ENCODE measurements at regions not wholly inside any gene's neighbourhood (a gene's known extent, or its start where the extent isn't known, plus 50 kb on each side); places are given as distances from the start of the nearest gene placed in this dataset.

GRCh38 chr1:80448081-80448480 is 1352.7 kb upstream of the ADGRL2 start:
- Histone ChIP-seq H3K36me3 (ENCODE audit: low read length) (no peaks in the 10 kb centered on the region), H3F3A (ENCODE audit: insufficient read depth) (no peaks in the 10 kb centered on the region), H3K4me3 (ENCODE audit: insufficient read depth, low read length, poor library complexity, severe bottlenecking) (no peak overlapping the region), H3K27ac (ENCODE audit: low read depth, low read length) (no peak overlapping the region), H3K9me3 (ENCODE audit: insufficient read depth, low read length) (no peaks in the 10 kb centered on the region), H4K20me1 (ENCODE audit: low read depth, low read length) (no peaks in the 10 kb centered on the region), H3K79me2 (ENCODE audit: insufficient read depth, low read length) (no peaks in the 10 kb centered on the region), H3K27me3 (ENCODE audit: low read length) (no peaks in the 10 kb centered on the region), H3K4me2 (ENCODE audit: low read depth, low read length, poor library complexity, severe bottlenecking) (no peak overlapping the region), H3K9ac (ENCODE audit: low read length) (no peak overlapping the region), H3K9me2 (replicated peaks; ENCODE audit: insufficient read depth, low read length) (no peaks in the 10 kb centered on the region), H2AFZ (ENCODE audit: low read depth, low read length, severe bottlenecking) (no peak overlapping the region)
- TF ChIP-seq EZH2phosphoT487 (conservative IDR thresholded peaks at IDR 0.05; ENCODE audit: low read length) (no peak), CTCF (IDR thresholded peaks at IDR 0.05; ENCODE audit: insufficient read depth, low read length, poor library complexity, severe bottlenecking) (no peak)

- TF ChIP-seq CTCF (IDR thresholded peaks at IDR 0.05; ENCODE audit: insufficient read depth, low read length, poor library complexity, severe bottlenecking) (no peak), EZH2phosphoT487 (conservative IDR thresholded peaks at IDR 0.05; ENCODE audit: low read length) (no peak)
- no peak overlapping the region for H3K4me2 ChIP-seq (ENCODE audit: low read depth, low read length, poor library complexity, severe bottlenecking)
- H2AFZ ChIP-seq (ENCODE audit: low read depth, low read length, severe bottlenecking): no peak overlapping the region
These were observed 1353.2 kb upstream of the ADGRL2 start for GRCh38 chr1:80447526-80447925.

GRCh38 chr1:80445033-80445432 is 1355.7 kb upstream of the ADGRL2 start:
- Histone ChIP-seq H2AFZ (ENCODE audit: low read depth, low read length, severe bottlenecking) (peak overlapping the region; percentile 30), H3K9me3 (ENCODE audit: insufficient read depth, low read length) (no peaks in the 10 kb centered on the region), H3K27me3 (ENCODE audit: low read length) (no peaks in the 10 kb centered on the region), H3K4me3 (ENCODE audit: insufficient read depth, low read length, poor library complexity, severe bottlenecking) (no peak overlapping the region), H3K9me2 (replicated peaks; ENCODE audit: insufficient read depth, low read length) (no peaks in the 10 kb centered on the region), H4K20me1 (ENCODE audit: low read depth, low read length) (no peaks in the 10 kb centered on the region), H3K4me2 (ENCODE audit: low read depth, low read length, poor library complexity, severe bottlenecking) (no peak overlapping the region), H3K9ac (ENCODE audit: low read length) (no peak overlapping the region), H3K36me3 (ENCODE audit: low read length) (no peaks in the 10 kb centered on the region), H3F3A (ENCODE audit: insufficient read depth) (no peaks in the 10 kb centered on the region), H3K79me2 (ENCODE audit: insufficient read depth, low read length) (no peaks in the 10 kb centered on the region), H3K27ac (ENCODE audit: low read depth, low read length) (no peak overlapping the region)
- TF ChIP-seq EZH2phosphoT487 (conservative IDR thresholded peaks at IDR 0.05; ENCODE audit: low read length): no peak
- TF ChIP-seq CTCF (IDR thresholded peaks at IDR 0.05; ENCODE audit: insufficient read depth, low read length, poor library complexity, severe bottlenecking): no peak

More at GRCh38 chr1:80447526-80447925, 1353.2 kb upstream of the ADGRL2 start:
- Histone ChIP-seq H3K9ac (ENCODE audit: low read length) (no peak overlapping the region), H3F3A (ENCODE audit: insufficient read depth) (no peaks in the 10 kb centered on the region), H3K27me3 (ENCODE audit: low read length) (no peaks in the 10 kb centered on the region), H3K9me2 (replicated peaks; ENCODE audit: insufficient read depth, low read length) (no peaks in the 10 kb centered on the region), H3K36me3 (ENCODE audit: low read length) (no peaks in the 10 kb centered on the region), H3K79me2 (ENCODE audit: insufficient read depth, low read length) (no peaks in the 10 kb centered on the region), H3K27ac (ENCODE audit: low read depth, low read length) (no peak overlapping the region), H4K20me1 (ENCODE audit: low read depth, low read length) (no peaks in the 10 kb centered on the region), H3K9me3 (ENCODE audit: insufficient read depth, low read length) (no peaks in the 10 kb centered on the region), H3K4me3 (ENCODE audit: insufficient read depth, low read length, poor library complexity, severe bottlenecking) (no peak overlapping the region)

All from SU-DHL-6 (cell line).